ENCODE measurements at regions not wholly inside any gene's neighbourhood (a gene's known extent, or its start where the extent isn't known, plus 50 kb on each side); places are given as distances from the start of the nearest gene placed in this dataset.
A peak's percentile ranks its signal among the peaks of the same experiment; 100 is the strongest.

GRCh38 chr3:132785292-132785691 is 63.1 kb upstream of the NPHP3 start:
- no peaks in the 10 kb centered on the region for H3K36me3 ChIP-seq (ENCODE audit: insufficient read depth, low read length)
- no peaks in the 10 kb centered on the region; the same call in 1 of the 2 replicates for H3K9me3 ChIP-seq (ENCODE audit: low read depth, low read length)
- no peak for DNase-seq (ENCODE audit: low read depth, low spot score)
- peak overlapping the region; percentile 55; the same call in 1 of the 2 replicates for H3K27ac ChIP-seq
- no peak overlapping the region for H3K9ac ChIP-seq (ENCODE audit: insufficient read length)
- no peak overlapping the region for H3K4me3 ChIP-seq
- TF ChIP-seq POLR2AphosphoS5 (IDR thresholded peaks at IDR 0.05; ENCODE audit: borderline replicate concordance, low read depth, low read length) (no peak), FOXP2 (optimal IDR thresholded peaks at IDR 0.05; ENCODE audit: control extremely low read depth, extremely low read length, insufficient read depth) (no peak), EZH2 (IDR thresholded peaks at IDR 0.05) (no peak)

DNA sequence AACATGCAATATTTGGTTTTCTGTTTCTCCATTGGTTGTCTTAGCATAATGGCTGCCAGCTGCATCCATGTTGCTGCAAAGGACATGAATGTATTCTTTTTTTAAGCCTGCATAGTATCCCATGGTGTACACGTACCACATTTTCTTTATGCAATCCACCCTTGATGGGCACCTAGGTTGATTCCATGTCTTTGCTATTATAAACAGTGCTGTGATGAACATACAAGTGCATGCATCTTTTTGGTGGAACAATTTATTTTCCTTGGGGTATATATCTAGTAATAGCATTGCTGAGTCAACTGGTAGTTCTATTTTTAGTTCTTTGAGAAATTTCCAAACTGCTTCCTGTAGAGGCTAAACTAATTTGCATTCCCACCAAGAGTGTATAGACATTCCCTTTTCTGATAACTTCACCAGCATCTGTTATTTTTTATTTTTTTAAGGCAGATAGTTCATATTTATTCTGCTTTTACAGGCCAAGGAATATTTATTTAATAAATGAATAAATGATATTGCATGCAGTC is 62.4 kb upstream of the NPHP3 start:
- H3K9ac ChIP-seq (ENCODE audit: insufficient read length), result no peak overlapping the region
- peak overlapping the region; percentile 55; the same call in 1 of the 2 replicates for H3K27ac ChIP-seq
- TF ChIP-seq EZH2 (IDR thresholded peaks at IDR 0.05) (no peak), POLR2AphosphoS5 (IDR thresholded peaks at IDR 0.05; ENCODE audit: borderline replicate concordance, low read depth, low read length) (no peak), FOXP2 (optimal IDR thresholded peaks at IDR 0.05; ENCODE audit: control extremely low read depth, extremely low read length, insufficient read depth) (no peak)
- peak; percentile 20 for DNase-seq (ENCODE audit: low read depth, low spot score)
- H3K4me3 ChIP-seq, result no peak overlapping the region
- H3K9me3 ChIP-seq (ENCODE audit: low read depth, low read length), result no peaks in the 10 kb centered on the region; the same call in 1 of the 2 replicates
- no peaks in the 10 kb centered on the region for H3K36me3 ChIP-seq (ENCODE audit: insufficient read depth, low read length)

GRCh38 chr3:132783152-132783551 is 60.9 kb upstream of the NPHP3 start:
- H3K9ac ChIP-seq (ENCODE audit: insufficient read length), result no peak overlapping the region
- H3K9me3 ChIP-seq (ENCODE audit: low read depth, low read length), result no peaks in the 10 kb centered on the region; the same call in 1 of the 2 replicates
- peak overlapping the region; percentile 22; the same call in 1 of the 2 replicates for H3K4me3 ChIP-seq
- TF ChIP-seq FOXP2 (optimal IDR thresholded peaks at IDR 0.05; ENCODE audit: control extremely low read depth, extremely low read length, insufficient read depth), result no peak
- no peak for TF ChIP-seq POLR2AphosphoS5 (IDR thresholded peaks at IDR 0.05; ENCODE audit: borderline replicate concordance, low read depth, low read length)
- TF ChIP-seq EZH2 (IDR thresholded peaks at IDR 0.05), result no peak
- H3K36me3 ChIP-seq (ENCODE audit: insufficient read depth, low read length), result no peaks in the 10 kb centered on the region
- DNase-seq (ENCODE audit: low read depth, low spot score), result no peak
- peak overlapping the region; percentile 80 for H3K27ac ChIP-seq

DNA sequence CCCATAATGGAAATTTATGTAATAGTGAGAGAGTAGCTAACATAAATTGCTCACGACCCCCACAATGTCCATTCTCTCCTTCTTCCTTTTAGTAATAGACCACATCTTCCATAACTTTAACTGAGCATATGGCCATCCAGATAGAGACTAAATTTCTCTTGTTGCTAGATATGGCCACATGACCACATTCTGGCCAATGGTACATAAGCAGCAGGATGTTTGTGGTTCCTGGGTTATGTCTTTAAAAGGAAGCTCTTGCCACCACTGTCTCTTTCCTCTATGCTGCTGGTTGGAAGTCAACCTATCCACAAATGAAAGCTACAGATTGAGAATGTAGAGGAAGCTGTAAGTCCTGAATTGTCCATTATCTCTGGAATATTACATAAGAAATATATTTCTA is 59.7 kb upstream of the NPHP3 start:
- no peak overlapping the region for H3K9ac ChIP-seq (ENCODE audit: insufficient read length)
- no peaks in the 10 kb centered on the region for H3K9me3 ChIP-seq (ENCODE audit: low read depth, low read length)
- no peak overlapping the region for H3K27ac ChIP-seq
- H3K4me3 ChIP-seq, result no peak overlapping the region
- no peaks in the 10 kb centered on the region for H3K36me3 ChIP-seq (ENCODE audit: insufficient read depth, low read length)
- TF ChIP-seq POLR2AphosphoS5 (IDR thresholded peaks at IDR 0.05; ENCODE audit: borderline replicate concordance, low read depth, low read length), result no peak
- no peak for TF ChIP-seq FOXP2 (optimal IDR thresholded peaks at IDR 0.05; ENCODE audit: control extremely low read depth, extremely low read length, insufficient read depth)
- TF ChIP-seq EZH2 (IDR thresholded peaks at IDR 0.05), result no peak
- no peak for DNase-seq (ENCODE audit: low read depth, low spot score)

GRCh38 chr3:132777171-132777570 is 55.0 kb upstream of the NPHP3 start:
- H3K36me3 ChIP-seq (ENCODE audit: insufficient read depth, low read length), result no peaks in the 10 kb centered on the region
- no peak overlapping the region for H3K4me3 ChIP-seq
- H3K9ac ChIP-seq (ENCODE audit: insufficient read length), result no peak overlapping the region
- no peak for TF ChIP-seq EZH2 (IDR thresholded peaks at IDR 0.05)
- no peak for TF ChIP-seq POLR2AphosphoS5 (IDR thresholded peaks at IDR 0.05; ENCODE audit: borderline replicate concordance, low read depth, low read length)
- no peak for TF ChIP-seq FOXP2 (optimal IDR thresholded peaks at IDR 0.05; ENCODE audit: control extremely low read depth, extremely low read length, insufficient read depth)
- no peak overlapping the region for H3K27ac ChIP-seq
- no peak for DNase-seq (ENCODE audit: low read depth, low spot score)
- no peaks in the 10 kb centered on the region for H3K9me3 ChIP-seq (ENCODE audit: low read depth, low read length)

- TF ChIP-seq EZH2 (IDR thresholded peaks at IDR 0.05) (no peak), FOXP2 (optimal IDR thresholded peaks at IDR 0.05; ENCODE audit: control extremely low read depth, extremely low read length, insufficient read depth) (no peak), POLR2AphosphoS5 (IDR thresholded peaks at IDR 0.05; ENCODE audit: borderline replicate concordance, low read depth, low read length) (no peak)
- no peak for DNase-seq (ENCODE audit: low read depth, low spot score)
Measured at GRCh38 chr3:132773071-132773619, 50.9 kb upstream of the NPHP3 start.

DNA sequence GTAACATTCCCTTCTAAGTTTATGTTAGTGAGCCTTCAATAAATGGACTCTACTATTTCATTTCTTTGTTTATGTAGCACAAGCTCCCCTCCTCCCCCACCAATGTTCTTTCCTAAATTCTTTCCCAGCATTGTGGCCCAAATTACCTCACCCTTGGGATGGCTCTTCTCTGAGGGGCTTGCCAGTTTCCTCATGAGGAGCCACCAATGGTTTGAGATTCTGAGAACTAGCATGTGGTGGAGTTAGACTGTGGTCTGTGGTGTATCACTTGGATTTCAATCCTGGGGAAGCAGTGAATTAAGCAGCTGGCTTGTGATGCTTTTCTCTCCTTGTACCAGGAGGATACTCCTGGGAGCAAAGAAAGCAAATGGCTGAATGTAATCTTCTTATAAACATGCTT is 50.0 kb upstream of the NPHP3 start:
- no peak overlapping the region for H3K27ac ChIP-seq
- TF ChIP-seq FOXP2 (optimal IDR thresholded peaks at IDR 0.05; ENCODE audit: control extremely low read depth, extremely low read length, insufficient read depth) (no peak), POLR2AphosphoS5 (IDR thresholded peaks at IDR 0.05; ENCODE audit: borderline replicate concordance, low read depth, low read length) (no peak), EZH2 (IDR thresholded peaks at IDR 0.05) (no peak)
- H3K9me3 ChIP-seq (ENCODE audit: low read depth, low read length), result no peaks in the 10 kb centered on the region; the same call in 1 of the 2 replicates
- no peak overlapping the region for H3K9ac ChIP-seq (ENCODE audit: insufficient read length)
- no peak overlapping the region for H3K4me3 ChIP-seq
- H3K36me3 ChIP-seq (ENCODE audit: insufficient read depth, low read length), result no peaks in the 10 kb centered on the region
- DNase-seq (ENCODE audit: low read depth, low spot score), result no peak

More at GRCh38 chr3:132773071-132773619, 50.9 kb upstream of the NPHP3 start:
- H3K9me3 ChIP-seq (ENCODE audit: low read depth, low read length), result no peaks in the 10 kb centered on the region; the same call in 1 of the 2 replicates
- H3K4me3 ChIP-seq, result no peak overlapping the region
- no peaks in the 10 kb centered on the region for H3K36me3 ChIP-seq (ENCODE audit: insufficient read depth, low read length)
- no peak overlapping the region for H3K27ac ChIP-seq
- no peak overlapping the region for H3K9ac ChIP-seq (ENCODE audit: insufficient read length)

Data from SK-N-MC (cell line).